HEK293 (cell line): ENCODE measurements at regions not wholly inside any gene's neighbourhood (a gene's known extent, or its start where the extent isn't known, plus 50 kb on each side); places are given as distances from the start of the nearest gene placed in this dataset.

Source experiments
- CTCF ChIA-PET: fragments of 350-600 bp; formaldehyde crosslinking; extraction: SDS; loops from one replicate; lab custom pipeline; 2021; ENCODE audit warnings: antibody characterized with exemption; lab: Yijun Ruan, JAX
- POLR2A ChIA-PET: fragments of 300-600 bp; formaldehyde crosslinking; extraction: SDS; loops from one replicate; lab custom pipeline; 2020; ENCODE audit warnings: antibody characterized with exemption, inconsistent platforms; lab: Yijun Ruan, JAX
- H3K27ac ChIP-seq: fragments of 200-500 bp; sonication (Bioruptor generic); 2 replicates; pipeline ENCODE4 v1.5.1; 2014; ENCODE audit warnings: low read depth, low read length, control low read depth, inconsistent platforms; ENCODE audit errors: extremely low read depth
- H3K36me3 ChIP-seq, 2 experiments: fragments of 200-500 bp in 1 of 2; sonication (Bioruptor generic) in 1 of 2; 1 replicate in 1 of 2; 2 replicates in 1 of 2; pipeline ENCODE4 v1.5.1; 2014 to 2017; ENCODE audit warnings: inconsistent platforms in 2 of 2, low read length in 2 of 2; ENCODE audit not compliant: control insufficient read depth in 2 of 2, insufficient read depth in 1 of 2
- H3K4me1 ChIP-seq: fragments of 200-500 bp; sonication (Bioruptor generic); 2 replicates; pipeline ENCODE4 v1.5.1; 2014; ENCODE audit warnings: mild to moderate bottlenecking, low read length, inconsistent platforms; ENCODE audit not compliant: control insufficient read depth, insufficient read depth
- H3K4me3 ChIP-seq: 2 replicates; pipeline ENCODE4 v1.5.1; 2011; ENCODE audit warnings: low read depth, mild to moderate bottlenecking, control low read depth, low read length, moderate library complexity
- H3K9me3 ChIP-seq: fragments of 200-500 bp; sonication (Bioruptor generic); 2 replicates; pipeline ENCODE4 v1.5.1; 2014; ENCODE audit warnings: low read depth, low read length, inconsistent platforms; ENCODE audit not compliant: control insufficient read depth, insufficient read depth
- FEZF1 ChIP-seq: fragments of 450-650 bp; formaldehyde crosslinking; IDR thresholded peaks from 2 replicates; pipeline ENCODE4 v1.5.1; 2016; ENCODE audit warnings: missing biosample characterization, missing genetic modification characterization
- GFI1B ChIP-seq: fragments of 450-650 bp; formaldehyde crosslinking; IDR thresholded peaks from 2 replicates; pipeline ENCODE4 v1.5.1; 2016; ENCODE audit warnings: missing biosample characterization, missing genetic modification characterization
- HOXA7 ChIP-seq: sonication (generic); formaldehyde crosslinking; IDR thresholded peaks from 2 replicates; pipeline ENCODE4 v1.8.1; 2022; ENCODE audit warnings: missing genetic modification reagents, borderline replicate concordance
- HOXD13 ChIP-seq: sonication (generic); formaldehyde crosslinking; IDR thresholded peaks from 2 replicates; pipeline ENCODE4 v1.8.0; 2022; ENCODE audit warnings: missing genetic modification reagents, borderline replicate concordance
- KLF8 ChIP-seq: fragments of 450-650 bp; formaldehyde crosslinking; IDR thresholded peaks from 2 replicates; pipeline ENCODE4 v1.5.1; 2016; ENCODE audit warnings: missing biosample characterization, missing genetic modification characterization
- PRDM1 ChIP-seq: fragments of 450-650 bp; formaldehyde crosslinking; IDR thresholded peaks from 2 replicates; pipeline ENCODE4; 2016; ENCODE audit warnings: missing biosample characterization, missing genetic modification characterization
- SP2 ChIP-seq: fragments of 450-650 bp; formaldehyde crosslinking; IDR thresholded peaks from 2 replicates; pipeline ENCODE4 v1.5.1; 2016; ENCODE audit warnings: missing biosample characterization, missing genetic modification characterization
- ZBTB21 ChIP-seq: fragments of 450-650 bp; formaldehyde crosslinking; IDR thresholded peaks from 2 replicates; pipeline ENCODE4 v1.5.1; 2017; ENCODE audit warnings: missing biosample characterization, missing genetic modification characterization
- ZBTB26 ChIP-seq: fragments of 450-650 bp; formaldehyde crosslinking; optimal IDR thresholded peaks from 2 replicates; pipeline ENCODE3; 2016; ENCODE audit warnings: missing biosample characterization, mild to moderate bottlenecking, missing genetic modification characterization
- ZBTB6 ChIP-seq: fragments of 450-650 bp; formaldehyde crosslinking; IDR thresholded peaks from 2 replicates; pipeline ENCODE4 v1.5.1; 2017; ENCODE audit warnings: missing biosample characterization, missing genetic modification characterization
- ZNF10 ChIP-seq: fragments of 450-650 bp; formaldehyde crosslinking; IDR thresholded peaks from 2 replicates; pipeline ENCODE4 v1.5.1; 2017; ENCODE audit warnings: missing biosample characterization, missing genetic modification characterization
- ZNF112 ChIP-seq: fragments of 450-650 bp; formaldehyde crosslinking; IDR thresholded peaks from 2 replicates; pipeline ENCODE4 v1.5.0; 2017; ENCODE audit warnings: missing biosample characterization, missing genetic modification characterization
- ZNF114 ChIP-seq: fragments of 450-650 bp; formaldehyde crosslinking; IDR thresholded peaks from 2 replicates; pipeline ENCODE4 v1.5.0; 2017; ENCODE audit warnings: missing biosample characterization, missing genetic modification characterization
- ZNF16 ChIP-seq: fragments of 450-650 bp; formaldehyde crosslinking; IDR thresholded peaks from 2 replicates; pipeline ENCODE4 v1.5.1; 2016; ENCODE audit warnings: low read depth, missing biosample characterization, missing genetic modification characterization
- ZNF169 ChIP-seq: fragments of 450-650 bp; formaldehyde crosslinking; IDR thresholded peaks from 2 replicates; pipeline ENCODE4 v1.5.1; 2016; ENCODE audit warnings: missing biosample characterization, missing genetic modification characterization
- ZNF2 ChIP-seq: fragments of 450-650 bp; formaldehyde crosslinking; IDR thresholded peaks from 2 replicates; pipeline ENCODE4 v1.5.1; 2016; ENCODE audit warnings: missing biosample characterization, missing genetic modification characterization
- ZNF214 ChIP-seq: fragments of 450-650 bp; formaldehyde crosslinking; IDR thresholded peaks from 2 replicates; pipeline ENCODE4 v1.5.1; 2017; ENCODE audit warnings: missing biosample characterization, mild to moderate bottlenecking, missing genetic modification characterization, borderline replicate concordance
- ZNF274 ChIP-seq, 2 experiments: fragments of 200-500 bp in 1 of 2; fragments of 450-650 bp in 1 of 2; sonication (Bioruptor generic) in 1 of 2; formaldehyde crosslinking in 1 of 2; IDR thresholded peaks; 2 replicates each; pipeline versions ENCODE4 v1.5.1 to v1.6.1; 2014 to 2016; ENCODE audit warnings: borderline replicate concordance in 1 of 2, inconsistent platforms in 1 of 2, low read length in 1 of 2, missing biosample characterization in 1 of 2, missing genetic modification characterization in 1 of 2
- ZNF354C ChIP-seq: fragments of 450-650 bp; formaldehyde crosslinking; IDR thresholded peaks from 2 replicates; pipeline ENCODE4 v1.5.1; 2016; ENCODE audit warnings: missing biosample characterization, missing genetic modification characterization, low read depth, borderline replicate concordance
- ZNF391 ChIP-seq: fragments of 450-650 bp; formaldehyde crosslinking; IDR thresholded peaks from 2 replicates; pipeline ENCODE4 v1.5.1; 2016; ENCODE audit warnings: low read depth, missing biosample characterization, missing genetic modification characterization, borderline replicate concordance
- ZNF394 ChIP-seq: fragments of 450-650 bp; formaldehyde crosslinking; IDR thresholded peaks from 2 replicates; pipeline ENCODE4 v1.5.1; 2016; ENCODE audit warnings: missing biosample characterization, missing genetic modification characterization, mild to moderate bottlenecking, moderate library complexity, borderline replicate concordance
- ZNF621 ChIP-seq: fragments of 450-650 bp; formaldehyde crosslinking; IDR thresholded peaks from 2 replicates; pipeline ENCODE4 v1.5.1; 2017; ENCODE audit warnings: missing biosample characterization, missing genetic modification characterization
- ZNF658 ChIP-seq: fragments of 450-650 bp; formaldehyde crosslinking; IDR thresholded peaks from 2 replicates; pipeline ENCODE4; 2016; ENCODE audit warnings: missing biosample characterization, missing genetic modification characterization
- ZNF664 ChIP-seq: fragments of 450-650 bp; formaldehyde crosslinking; IDR thresholded peaks from 2 replicates; pipeline ENCODE4 v1.5.1; 2016; ENCODE audit warnings: missing biosample characterization, missing genetic modification characterization
- ZNF670 ChIP-seq: fragments of 450-650 bp; formaldehyde crosslinking; IDR thresholded peaks from 2 replicates; pipeline ENCODE4 v1.5.1; 2016; ENCODE audit warnings: missing biosample characterization, missing genetic modification characterization, low read depth
- ZNF701 ChIP-seq: fragments of 450-650 bp; formaldehyde crosslinking; IDR thresholded peaks from 2 replicates; pipeline ENCODE4 v1.5.1; 2016; ENCODE audit warnings: missing biosample characterization, missing genetic modification characterization
- ZSCAN23 ChIP-seq: fragments of 450-650 bp; formaldehyde crosslinking; IDR thresholded peaks from 2 replicates; pipeline ENCODE4 v1.5.1; 2016; ENCODE audit warnings: missing biosample characterization, missing genetic modification characterization
- TF ChIP-seq, protein P1 (sequence below): fragments of 450-650 bp; formaldehyde crosslinking; IDR thresholded peaks from 2 replicates; pipeline ENCODE4 v1.5.1; 2016; ENCODE audit warnings: missing biosample characterization, missing genetic modification characterization, borderline replicate concordance

DNA sequence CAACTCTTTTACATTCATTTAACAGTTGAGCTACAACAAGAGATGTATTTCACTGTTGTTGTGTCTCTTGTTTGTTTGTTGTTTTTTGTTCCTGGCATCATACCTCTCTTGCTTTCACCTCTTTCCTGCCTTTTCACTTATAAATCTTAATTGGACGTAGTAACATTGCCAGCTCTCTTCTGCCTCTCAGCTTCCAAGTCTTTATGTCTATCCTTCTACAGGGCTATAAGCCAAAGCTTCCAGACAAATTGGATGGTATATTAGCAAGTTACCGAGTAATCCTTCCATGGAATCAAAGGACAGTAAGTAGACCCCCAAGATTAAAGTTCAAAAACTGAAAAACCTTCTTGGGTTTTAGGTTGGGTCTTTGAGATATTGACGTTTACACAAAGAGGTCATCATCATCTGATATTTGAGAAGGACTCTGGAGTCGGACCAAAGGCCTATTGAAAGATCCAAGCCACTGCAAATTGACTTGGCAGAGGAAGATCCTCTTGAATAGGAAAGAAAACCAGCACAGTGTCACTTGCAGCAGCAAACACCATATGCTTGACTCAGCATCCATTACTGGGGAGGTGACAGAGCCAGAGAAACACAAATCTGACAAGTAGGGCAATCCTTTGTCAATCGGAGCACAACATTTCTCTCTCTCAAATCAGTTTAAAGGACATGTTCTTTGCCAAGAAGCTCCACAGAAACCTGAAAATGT lies 648.5 kb upstream of the NR2F2 start (continued):
- TF ChIP-seq, protein P1, sequence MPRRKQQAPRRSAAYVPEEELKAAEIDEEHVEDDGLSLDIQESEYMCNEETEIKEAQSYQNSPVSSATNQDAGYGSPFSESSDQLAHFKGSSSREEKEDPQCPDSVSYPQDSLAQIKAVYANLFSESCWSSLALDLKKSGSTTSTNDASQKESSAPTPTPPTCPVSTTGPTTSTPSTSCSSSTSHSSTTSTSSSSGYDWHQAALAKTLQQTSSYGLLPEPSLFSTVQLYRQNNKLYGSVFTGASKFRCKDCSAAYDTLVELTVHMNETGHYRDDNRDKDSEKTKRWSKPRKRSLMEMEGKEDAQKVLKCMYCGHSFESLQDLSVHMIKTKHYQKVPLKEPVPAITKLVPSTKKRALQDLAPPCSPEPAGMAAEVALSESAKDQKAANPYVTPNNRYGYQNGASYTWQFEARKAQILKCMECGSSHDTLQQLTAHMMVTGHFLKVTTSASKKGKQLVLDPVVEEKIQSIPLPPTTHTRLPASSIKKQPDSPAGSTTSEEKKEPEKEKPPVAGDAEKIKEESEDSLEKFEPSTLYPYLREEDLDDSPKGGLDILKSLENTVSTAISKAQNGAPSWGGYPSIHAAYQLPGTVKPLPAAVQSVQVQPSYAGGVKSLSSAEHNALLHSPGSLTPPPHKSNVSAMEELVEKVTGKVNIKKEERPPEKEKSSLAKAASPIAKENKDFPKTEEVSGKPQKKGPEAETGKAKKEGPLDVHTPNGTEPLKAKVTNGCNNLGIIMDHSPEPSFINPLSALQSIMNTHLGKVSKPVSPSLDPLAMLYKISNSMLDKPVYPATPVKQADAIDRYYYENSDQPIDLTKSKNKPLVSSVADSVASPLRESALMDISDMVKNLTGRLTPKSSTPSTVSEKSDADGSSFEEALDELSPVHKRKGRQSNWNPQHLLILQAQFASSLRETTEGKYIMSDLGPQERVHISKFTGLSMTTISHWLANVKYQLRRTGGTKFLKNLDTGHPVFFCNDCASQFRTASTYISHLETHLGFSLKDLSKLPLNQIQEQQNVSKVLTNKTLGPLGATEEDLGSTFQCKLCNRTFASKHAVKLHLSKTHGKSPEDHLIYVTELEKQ (tag by site-specific recombination): no peak
- TF ChIP-seq ZNF16 (no peak), HOXD13 (CRISPR knock-in tag) (no peak), SP2 (tag by site-specific recombination) (no peak), ZNF169 (tag by site-specific recombination) (no peak), ZNF114 (tag by site-specific recombination) (no peak), ZNF670 (tag by site-specific recombination) (no peak), ZNF10 (no peak), ZNF274 (IDR thresholded peaks at IDR 0.05; ENCODE audit: low read length) (no peak), ZNF274 (tag by site-specific recombination; IDR thresholded peaks at IDR 0.05; ENCODE audit: borderline replicate concordance) (no peak), ZNF658 (no peak), ZNF214 (tag by site-specific recombination) (no peak)

DNA sequence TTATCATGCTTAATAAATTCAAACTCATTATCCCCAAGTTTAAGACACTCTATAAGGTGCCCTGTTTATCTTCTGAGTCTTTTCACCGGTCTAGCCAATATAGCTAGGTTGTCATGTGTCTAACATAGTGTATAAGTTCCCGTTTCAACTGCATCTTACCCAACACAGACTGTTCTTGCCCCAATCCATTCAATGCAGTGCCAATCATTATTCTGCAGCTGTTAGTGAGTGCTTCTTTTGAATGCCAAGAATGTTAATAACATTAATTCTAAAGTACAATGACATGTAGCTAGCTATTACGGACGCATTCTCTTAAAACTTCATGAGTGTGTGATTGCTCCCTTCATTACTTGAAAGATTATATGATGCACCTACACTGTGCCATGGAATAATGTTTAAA lies 646.4 kb upstream of the NR2F2 start:
- no peak overlapping the region for H3K4me3 ChIP-seq
- ChIA-PET POLR2A (no interaction called here), CTCF (no interaction called here)
- H3K27ac ChIP-seq: no peak overlapping the region
- no peaks in the 10 kb centered on the region for H3K36me3 ChIP-seq
- no peaks in the 10 kb centered on the region for H3K4me1 ChIP-seq
- no peaks in the 10 kb centered on the region for H3K9me3 ChIP-seq
- no peak for TF ChIP-seq GFI1B (tag by site-specific recombination)
- no peak for TF ChIP-seq PRDM1 (tag by site-specific recombination)
- TF ChIP-seq ZNF394: no peak
- no peak for TF ChIP-seq ZNF2 (tag by site-specific recombination)
- TF ChIP-seq ZNF701: no peak
- TF ChIP-seq ZNF112 (tag by site-specific recombination): no peak
- TF ChIP-seq ZBTB21 (tag by site-specific recombination): no peak
- no peak for TF ChIP-seq ZBTB6 (tag by site-specific recombination)
- no peak for TF ChIP-seq HOXA7 (CRISPR knock-in tag)
- TF ChIP-seq ZNF658: no peak
- no peak for TF ChIP-seq ZNF391 (tag by site-specific recombination)
- no peak for TF ChIP-seq FEZF1 (tag by site-specific recombination)
- no peak for TF ChIP-seq ZNF354C (tag by site-specific recombination)
- TF ChIP-seq ZSCAN23 (tag by site-specific recombination): no peak
- TF ChIP-seq, protein P1 (tag by site-specific recombination): no peak
- TF ChIP-seq ZNF664 (tag by site-specific recombination): no peak
- TF ChIP-seq ZBTB26 (tag by site-specific recombination): no peak
- TF ChIP-seq ZNF621 (tag by site-specific recombination): no peak
- TF ChIP-seq KLF8 (tag by site-specific recombination): no peak
